Breast epithelium (tissue), 4 donors: ENCODE measurements at regions not wholly inside any gene's neighbourhood (a gene's known extent, or its start where the extent isn't known, plus 50 kb on each side); places are given as distances from the start of the nearest gene placed in this dataset.

Experiments used
- DNase-seq, 2 donors: peaks; one replicate each; pipeline ENCODE4 v3.0.0-alpha.2; 2019; ENCODE audit warnings: low spot score in 2 of 2
- H3K27ac ChIP-seq, 2 donors: fragments of 200-600 bp; sonication (generic) in 1 of 2; one replicate each; pipeline ENCODE4 v1.5.1; 2016 to 2019; ENCODE audit warnings: mild to moderate bottlenecking in 1 of 2
- H3K27me3 ChIP-seq, 2 donors: fragments of 200-600 bp; sonication (generic) in 1 of 2; one replicate each; pipeline versions ENCODE4 v1.5.1 to v1.6.0; 2017 to 2019; ENCODE audit warnings: control low read depth in 1 of 2, mild to moderate bottlenecking in 1 of 2
- H3K36me3 ChIP-seq: fragments of 200-600 bp; one replicate; pipeline ENCODE4 v1.5.1; 2019
- H3K4me1 ChIP-seq, 2 donors: fragments of 200-600 bp; sonication (generic); one replicate each; pipeline ENCODE4 v1.5.1; 2016 to 2019; ENCODE audit warnings: control low read depth in 1 of 2
- H3K4me3 ChIP-seq, 3 donors: fragments of 200-600 bp; sonication (generic); 1 replicate in 2 of 3; 2 replicates in 1 of 3; pipeline ENCODE4 v1.5.1; 2016 to 2019; ENCODE audit warnings: mild to moderate bottlenecking in 3 of 3, moderate library complexity in 2 of 3
- H3K9me3 ChIP-seq, 2 donors: fragments of 200-600 bp; sonication (generic) in 1 of 2; one replicate each; pipeline ENCODE4 v1.5.1; 2016 to 2019; ENCODE audit warnings: control low read depth in 1 of 2
- POLR2A ChIP-seq: fragments of 450-650 bp; IDR thresholded peaks from one replicate; pipeline ENCODE4 v1.6.1; 2016; ENCODE audit warnings: antibody characterized with exemption, mild to moderate bottlenecking, moderate library complexity
- POLR2AphosphoS5 ChIP-seq, 3 donors: sonication (generic); formaldehyde crosslinking; IDR thresholded peaks; one replicate each; pipeline ENCODE4 v1.6.1; 2017; ENCODE audit warnings: antibody characterized with exemption in 3 of 3
- intact Hi-C: fragments of 100-400 bp; cut with DNase I; formaldehyde crosslinking; loops from one replicate; pipeline ENCODE4 v1.15.1; 2023; ENCODE audit warnings: low total_unique reads
- TF ChIP-seq, protein P1 (sequence below), 3 donors: fragments of 450-650 bp; IDR thresholded peaks; one replicate each; pipeline ENCODE4 v1.5.1; 2016 to 2017; ENCODE audit warnings: antibody characterized with exemption in 3 of 3, mild to moderate bottlenecking in 3 of 3, moderate library complexity in 3 of 3

DNA sequence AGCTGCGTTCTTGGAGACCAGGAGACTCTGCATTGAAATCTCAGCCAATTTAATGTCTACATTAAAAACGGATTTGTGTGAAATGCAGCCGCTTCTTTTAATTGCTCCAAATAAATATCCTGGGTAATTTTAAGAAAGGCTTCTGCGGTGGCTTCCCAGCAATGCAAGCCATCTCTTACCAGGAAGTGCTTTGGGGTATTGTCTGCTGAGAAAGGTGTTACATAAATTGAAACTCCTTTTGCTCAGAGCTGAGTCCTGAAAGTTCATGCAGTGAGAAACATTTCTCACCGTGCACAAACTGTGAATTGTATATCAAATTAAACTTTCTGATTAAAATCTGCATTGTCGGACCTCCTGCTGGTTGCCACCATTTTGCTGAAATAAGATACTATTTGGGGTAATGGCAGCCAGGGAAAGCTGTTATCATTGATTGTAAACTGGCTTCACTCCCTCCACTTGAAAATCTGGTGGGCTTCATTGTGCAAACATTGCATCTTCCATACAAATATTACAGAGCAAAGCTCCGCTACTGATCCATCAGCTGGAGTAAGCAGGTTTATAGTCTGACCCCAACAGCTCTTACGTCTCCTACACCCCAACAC lies 59.5 kb downstream of the ZIC5 start:
- H3K4me3 ChIP-seq = no peak overlapping the region
- DNase-seq = no peak
- no peak for TF ChIP-seq POLR2AphosphoS5 (IDR thresholded peaks at IDR 0.05)
- TF ChIP-seq, protein P1, sequence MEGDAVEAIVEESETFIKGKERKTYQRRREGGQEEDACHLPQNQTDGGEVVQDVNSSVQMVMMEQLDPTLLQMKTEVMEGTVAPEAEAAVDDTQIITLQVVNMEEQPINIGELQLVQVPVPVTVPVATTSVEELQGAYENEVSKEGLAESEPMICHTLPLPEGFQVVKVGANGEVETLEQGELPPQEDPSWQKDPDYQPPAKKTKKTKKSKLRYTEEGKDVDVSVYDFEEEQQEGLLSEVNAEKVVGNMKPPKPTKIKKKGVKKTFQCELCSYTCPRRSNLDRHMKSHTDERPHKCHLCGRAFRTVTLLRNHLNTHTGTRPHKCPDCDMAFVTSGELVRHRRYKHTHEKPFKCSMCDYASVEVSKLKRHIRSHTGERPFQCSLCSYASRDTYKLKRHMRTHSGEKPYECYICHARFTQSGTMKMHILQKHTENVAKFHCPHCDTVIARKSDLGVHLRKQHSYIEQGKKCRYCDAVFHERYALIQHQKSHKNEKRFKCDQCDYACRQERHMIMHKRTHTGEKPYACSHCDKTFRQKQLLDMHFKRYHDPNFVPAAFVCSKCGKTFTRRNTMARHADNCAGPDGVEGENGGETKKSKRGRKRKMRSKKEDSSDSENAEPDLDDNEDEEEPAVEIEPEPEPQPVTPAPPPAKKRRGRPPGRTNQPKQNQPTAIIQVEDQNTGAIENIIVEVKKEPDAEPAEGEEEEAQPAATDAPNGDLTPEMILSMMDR (IDR thresholded peaks at IDR 0.05) = no peak
- peaks cover 0 to 23% of the 10 kb centered on the region in 2 donors for H3K27me3 ChIP-seq
- no peaks in the 10 kb centered on the region for H3K4me1 ChIP-seq
- intact Hi-C loops = no loop called here
- H3K9me3 ChIP-seq = no peaks in the 10 kb centered on the region
- H3K36me3 ChIP-seq = no peaks in the 10 kb centered on the region
- no peak overlapping the region for H3K27ac ChIP-seq

DNA sequence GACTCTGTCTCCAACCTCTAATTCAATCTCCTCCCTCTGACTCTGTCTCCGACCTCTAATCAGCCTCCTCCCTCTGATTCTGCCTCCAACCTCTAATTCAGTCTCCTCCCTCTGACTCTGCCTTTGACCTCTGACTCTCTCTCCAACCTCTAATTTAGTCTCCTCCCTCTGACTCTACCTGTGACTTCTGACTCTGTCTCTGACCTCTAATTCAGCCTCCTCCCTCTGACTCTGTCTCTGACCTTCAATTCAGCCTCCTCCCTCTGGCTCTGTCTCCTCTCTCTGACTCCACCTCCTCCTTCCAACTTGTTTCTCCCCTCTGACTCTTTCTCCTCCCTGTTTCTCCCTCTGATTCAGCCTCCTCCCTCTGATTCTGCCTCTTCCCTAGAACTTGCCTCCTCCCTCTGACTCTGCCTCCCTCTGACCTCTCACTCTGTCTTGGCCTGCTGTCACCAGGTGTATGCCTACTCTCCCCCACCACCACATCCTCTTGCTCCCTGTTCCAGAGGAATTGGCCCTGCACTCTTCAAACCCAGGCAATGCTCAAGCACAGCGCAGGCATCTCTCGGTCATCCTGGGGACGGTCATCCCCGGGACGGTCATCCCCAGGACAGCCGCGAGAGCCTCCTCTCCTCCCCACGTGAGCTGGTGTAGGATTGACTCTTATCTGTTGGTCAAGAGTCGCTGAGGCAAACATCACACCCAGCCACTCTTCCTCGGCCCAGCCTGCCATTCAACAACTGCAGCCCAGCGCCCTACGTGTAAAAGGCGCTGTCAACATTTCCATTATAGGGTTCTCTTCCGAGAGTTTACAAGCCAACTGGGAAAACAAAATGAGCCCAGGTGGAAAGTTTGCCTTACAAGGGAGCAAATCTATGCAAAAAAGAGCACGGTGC lies 60.2 kb downstream of the ZIC5 start:
- intact Hi-C loops = no loop called here
- no peaks in the 10 kb centered on the region for H3K4me1 ChIP-seq
- H3K4me3 ChIP-seq = no peak overlapping the region
- DNase-seq = no peak
- no peak overlapping the region for H3K27ac ChIP-seq
- no peaks in the 10 kb centered on the region for H3K9me3 ChIP-seq
- H3K27me3 ChIP-seq = peaks cover 0 to 23% of the 10 kb centered on the region in 2 donors
- H3K36me3 ChIP-seq = no peaks in the 10 kb centered on the region
- no peak for TF ChIP-seq POLR2AphosphoS5 (IDR thresholded peaks at IDR 0.05)
- no peak for TF ChIP-seq POLR2A
- TF ChIP-seq, protein P1 (IDR thresholded peaks at IDR 0.05) = no peak

GRCh38 chr13:99909836-99910619 lies 61.5 kb downstream of the ZIC5 start:
- no peaks in the 10 kb centered on the region for H3K36me3 ChIP-seq
- no peaks in the 10 kb centered on the region for H3K4me1 ChIP-seq
- DNase-seq = no peak
- TF ChIP-seq, protein P1 (IDR thresholded peaks at IDR 0.05) = no peak
- TF ChIP-seq POLR2AphosphoS5 (IDR thresholded peaks at IDR 0.05) (no peak), POLR2A (no peak)
- intact Hi-C loops = no loop called here
- no peak overlapping the region for H3K4me3 ChIP-seq
- peaks cover 0 to 16% of the 10 kb centered on the region in 2 donors for H3K27me3 ChIP-seq
- no peak overlapping the region for H3K27ac ChIP-seq
- H3K9me3 ChIP-seq = no peaks in the 10 kb centered on the region

DNA sequence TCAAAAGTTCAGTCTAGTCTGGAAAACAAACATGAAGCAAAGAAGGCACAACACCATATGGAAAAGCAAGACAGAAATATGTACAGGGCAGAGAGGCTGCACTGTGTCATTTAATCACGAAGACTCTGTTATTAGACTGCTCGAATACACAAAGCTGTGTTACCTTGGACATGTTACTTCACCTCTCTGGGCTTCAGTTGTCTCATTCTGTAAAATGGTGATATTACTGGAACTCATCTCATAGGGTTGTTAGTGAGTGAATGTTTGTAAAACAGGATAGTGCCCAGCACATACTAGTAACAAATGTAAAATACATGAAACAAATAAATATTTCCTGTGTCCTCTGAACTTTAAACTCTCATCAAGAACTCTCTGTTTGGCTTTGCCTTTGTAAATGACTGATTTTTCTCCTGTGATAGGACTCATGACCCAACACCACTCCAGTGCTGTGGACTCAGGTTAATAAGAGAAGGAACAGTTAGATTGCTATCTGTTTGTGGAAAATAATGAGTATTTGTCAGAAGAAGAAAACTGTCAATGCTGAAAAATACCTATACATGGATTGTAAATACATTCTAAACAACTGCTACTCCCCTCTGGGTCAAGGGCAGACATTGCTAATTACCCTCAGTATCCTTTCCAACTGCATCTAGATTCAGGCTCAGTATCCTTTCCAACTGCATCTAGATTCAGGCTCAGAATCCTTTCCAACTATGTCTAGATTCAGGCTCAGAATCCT lies 62.3 kb downstream of the ZIC5 start:
- Histone ChIP-seq H3K27ac (no peak overlapping the region), H3K9me3 (no peaks in the 10 kb centered on the region), H3K27me3 (peaks cover 0 to 21% of the 10 kb centered on the region in 2 donors), H3K36me3 (no peaks in the 10 kb centered on the region), H3K4me1 (no peaks in the 10 kb centered on the region), H3K4me3 (no peak overlapping the region)
- DNase-seq = no peak
- TF ChIP-seq POLR2A = no peak
- TF ChIP-seq, protein P1 (IDR thresholded peaks at IDR 0.05) = no peak
- no peak for TF ChIP-seq POLR2AphosphoS5 (IDR thresholded peaks at IDR 0.05)
- intact Hi-C loops = no loop called here
